K562 (cell line): ENCODE measurements at regions not wholly inside any gene's neighbourhood (a gene's known extent, or its start where the extent isn't known, plus 50 kb on each side); places are given as distances from the start of the nearest gene placed in this dataset.

Experiments
- ATAC-seq: fragments of 200-7000 bp; cut with Tn5 transposase; 3 replicates; pipeline ENCODE4 v1.9.1; 2020; ENCODE audit warnings: moderate library complexity
- BruUV-seq: library from RNA; stranded (reverse); fragments of 400-500 nt; replicated peaks from 2 replicates; lab custom pipeline; 2021; lab: Mats Ljungman, UMichigan
- CTCF ChIA-PET: fragments of 300-600 bp; formaldehyde crosslinking; extraction: SDS; loops from one replicate; lab custom pipeline; 2021; ENCODE audit warnings: low intra/inter-chr PET ratio; lab: Yijun Ruan, JAX
- POLR2A ChIA-PET: fragments of 300-600, 350-650 bp; sonication (Branson Sonifier 250); formaldehyde crosslinking; extraction: SDS; loops from one replicate; lab custom pipeline; 2021; ENCODE audit warnings: antibody characterized with exemption, inconsistent platforms; lab: Yijun Ruan, JAX
- DNase-seq, 4 experiments: peaks; one replicate each; pipeline versions ENCODE4 v3.0.0 to v3.0.0-alpha.2; 2011 to 2018; ENCODE audit warnings: low spot score in 3 of 4, mixed read lengths in 3 of 4; ENCODE audit errors: extremely low read depth in 1 of 4
- FAIRE-seq: peaks from 2 replicates; lab custom pipeline; 2011; peaks lifted over from hg19 to GRCh38; lab: Jason Lieb, UNC
- H2AFZ ChIP-seq: 2 replicates; pipeline ENCODE4 v1.6.0; 2011; ENCODE audit warnings: low read depth, low read length, control low read depth, inconsistent platforms
- H3K27ac ChIP-seq: fragments of 200-600 bp; 3 replicates; pipeline ENCODE4 v1.8.0; 2011; ENCODE audit warnings: low read depth, mild to moderate bottlenecking, control low read depth, inconsistent platforms, low read length, moderate library complexity, mixed read lengths; ENCODE audit errors: extremely low read depth
- H3K27me3 ChIP-seq, 2 experiments: fragments of 300-600 bp in 1 of 2; 2 replicates in 1 of 2; 3 replicates in 1 of 2; pipeline versions ENCODE4 v1.6.0 to v1.8.0; 2011; ENCODE audit warnings: inconsistent platforms in 2 of 2, low read length in 2 of 2, mild to moderate bottlenecking in 1 of 2, mixed read lengths in 1 of 2, moderate library complexity in 1 of 2; ENCODE audit not compliant: control insufficient read depth in 2 of 2, insufficient read depth in 2 of 2
- H3K36me3 ChIP-seq: fragments of 300-600 bp; 3 replicates; pipeline ENCODE4 v1.8.0; 2011; ENCODE audit warnings: mild to moderate bottlenecking, low read length, inconsistent platforms; ENCODE audit not compliant: control insufficient read depth, insufficient read depth
- H3K4me1 ChIP-seq, 2 experiments: fragments of 200-600 bp in 1 of 2; replicated peaks in 1 of 2; 2 replicates in 1 of 2; 3 replicates in 1 of 2; pipeline versions ENCODE4 v1.5.1 to v1.8.0; 2011; ENCODE audit warnings: inconsistent platforms in 2 of 2, low read length in 2 of 2, mild to moderate bottlenecking in 1 of 2, mixed read lengths in 1 of 2, moderate library complexity in 1 of 2; ENCODE audit not compliant: control insufficient read depth in 2 of 2, insufficient read depth in 2 of 2
- H3K4me2 ChIP-seq: 2 replicates; pipeline ENCODE4 v1.6.1; 2011; ENCODE audit warnings: low read length, control low read depth, inconsistent platforms, mixed read lengths; ENCODE audit not compliant: insufficient read depth
- H3K4me3 ChIP-seq: fragments of 200-600 bp; sonication (generic), shearing (Covaris generic); 2 replicates; pipeline ENCODE4 v1.5.1; 2016; ENCODE audit warnings: control low read depth, inconsistent platforms
- H3K79me2 ChIP-seq: fragments of 200-600 bp; 3 replicates; pipeline ENCODE4 v1.8.0; 2011; ENCODE audit warnings: low read length, inconsistent platforms; ENCODE audit not compliant: control insufficient read depth, insufficient read depth
- H3K9ac ChIP-seq, 2 experiments: 2 replicates each; pipeline versions ENCODE4 v1.6.0 to v1.6.1; 2011; ENCODE audit warnings: low read depth in 2 of 2, low read length in 2 of 2, control low read depth in 1 of 2, inconsistent platforms in 1 of 2, mild to moderate bottlenecking in 1 of 2, mixed read lengths in 1 of 2; ENCODE audit not compliant: insufficient read depth in 1 of 2
- H3K9me1 ChIP-seq: one replicate; pipeline ENCODE4 v1.6.0; 2011; ENCODE audit warnings: inconsistent platforms, mild to moderate bottlenecking, low read length, moderate library complexity; ENCODE audit not compliant: control insufficient read depth, insufficient read depth
- H3K9me3 ChIP-seq: replicated peaks from 2 replicates; pipeline ENCODE4 v1.5.1; 2011; ENCODE audit warnings: low read depth, low read length, inconsistent platforms; ENCODE audit not compliant: control insufficient read depth, insufficient read depth
- H4K20me1 ChIP-seq: replicated peaks from 2 replicates; pipeline ENCODE4 v1.6.1; 2011; ENCODE audit warnings: low read length, inconsistent platforms, mixed read lengths; ENCODE audit not compliant: control insufficient read depth, insufficient read depth
- CBX3 ChIP-seq, 2 experiments: IDR thresholded peaks; 1 replicate in 1 of 2; 2 replicates in 1 of 2; pipeline ENCODE4 v1.6.1; 2012; ENCODE audit warnings: inconsistent platforms in 2 of 2, low read length in 2 of 2, borderline replicate concordance in 1 of 2, control low read depth in 1 of 2
- FOSL1 ChIP-seq: fragments of 200-800 bp; sonication (Bioruptor generic); conservative IDR thresholded peaks from 2 replicates; pipeline ENCODE4 v1.6.1; 2016; ENCODE audit warnings: missing genetic modification characterization, missing compliant biosample characterization
- GTF2A2 ChIP-seq: IDR thresholded peaks from 2 replicates; pipeline ENCODE4 v1.6.1; 2016; ENCODE audit warnings: mild to moderate bottlenecking, missing genetic modification characterization, missing compliant biosample characterization
- HDGF ChIP-seq: fragments of 450-650 bp; IDR thresholded peaks from 2 replicates; pipeline ENCODE4 v1.6.1; 2016
- HMG20A ChIP-seq: fragments of 450-650 bp; formaldehyde crosslinking; conservative IDR thresholded peaks from 2 replicates; pipeline ENCODE4 v1.4.0; 2020; ENCODE audit warnings: mild to moderate bottlenecking, mixed read lengths
- MCM7 ChIP-seq, 2 experiments: fragments of 450-650 bp; IDR thresholded peaks; 2 replicates each; pipeline ENCODE4 v1.6.1; 2016 to 2018
- NFYB ChIP-seq: IDR thresholded peaks from 2 replicates; pipeline ENCODE4 v1.6.1; 2011; ENCODE audit warnings: mild to moderate bottlenecking, moderate library complexity; ENCODE audit not compliant: insufficient read length; ENCODE audit errors: extremely low read depth
- PCBP2 ChIP-seq: fragments of 200-400 bp; formaldehyde crosslinking; IDR thresholded peaks from 2 replicates; pipeline ENCODE4 v1.6.1; 2018; ENCODE audit warnings: low read length, low read depth, mild to moderate bottlenecking, moderate library complexity; ENCODE audit not compliant: poor library complexity, severe bottlenecking
- PHB ChIP-seq: fragments of 250-450 bp; sonication (Bioruptor Pico); IDR thresholded peaks from 2 replicates; pipeline ENCODE4 v1.5.0; 2021
- PRPF4 ChIP-seq: fragments of 200-400 bp; formaldehyde crosslinking; IDR thresholded peaks from one replicate; pipeline ENCODE4 v1.6.1; 2017; ENCODE audit warnings: low read length, low read depth, mild to moderate bottlenecking; ENCODE audit not compliant: insufficient read depth, poor library complexity, severe bottlenecking
- RB1 ChIP-seq: fragments of 450-650 bp; IDR thresholded peaks from 2 replicates; pipeline ENCODE4 v1.6.1; 2017; ENCODE audit warnings: low read depth, mild to moderate bottlenecking
- RBM22 ChIP-seq: fragments of 200-400 bp; formaldehyde crosslinking; IDR thresholded peaks from 2 replicates; pipeline ENCODE4 v1.6.1; 2018; ENCODE audit warnings: low read length, low read depth; ENCODE audit not compliant: poor library complexity, severe bottlenecking
- SMARCE1 ChIP-seq: fragments of 450-650 bp; IDR thresholded peaks from 2 replicates; pipeline ENCODE4 v1.7.1; 2016; ENCODE audit warnings: mild to moderate bottlenecking
- TCF3 ChIP-seq: sonication (generic); formaldehyde crosslinking; IDR thresholded peaks from 2 replicates; pipeline ENCODE4 v1.4.0; 2020; ENCODE audit warnings: mild to moderate bottlenecking, missing genetic modification reagents
- ZC3H4 ChIP-seq: sonication (generic); formaldehyde crosslinking; IDR thresholded peaks from 2 replicates; pipeline ENCODE4 v1.9.0; 2021; ENCODE audit warnings: missing genetic modification reagents, borderline replicate concordance
- ZNF431 ChIP-seq: sonication (generic); formaldehyde crosslinking; IDR thresholded peaks from 2 replicates; pipeline ENCODE4 v1.8.0; 2022; ENCODE audit warnings: mild to moderate bottlenecking, missing genetic modification reagents
- ZNF75A ChIP-seq: fragments of 450-650 bp; formaldehyde crosslinking; IDR thresholded peaks from 2 replicates; pipeline ENCODE4 v1.4.0; 2020; ENCODE audit warnings: mild to moderate bottlenecking
- WGBS: fragments of 100-300 bp; shearing (Covaris generic); methylation state at CpG from one replicate; pipeline ENCODE4 v1.1.6; 2016; ENCODE audit warnings: low coverage, mixed read lengths; ENCODE audit not compliant: insufficient coverage; ENCODE audit errors: missing lambda C conversion rate; 5-methylcytosine and 5-hydroxymethylcytosine counted together
- in situ Hi-C: fragments of 300-500 bp; cut with MboI; formaldehyde crosslinking; loops from 4 replicates; pipeline ENCODE4 v1.15.0; 2018; ENCODE audit warnings: inconsistent platforms, mixed read lengths
- intact Hi-C: fragments of 100-400 bp; cut with micrococcal nuclease; formaldehyde crosslinking; loops from 2 replicates; pipeline ENCODE4 v1.14.2; 2022
- TF ChIP-seq, protein P1 (sequence below): IDR thresholded peaks from 2 replicates; pipeline ENCODE4 v1.6.1; 2011; ENCODE audit warnings: borderline replicate concordance, low read depth, mild to moderate bottlenecking, moderate library complexity, low read length; ENCODE audit not compliant: insufficient read depth, poor library complexity, severe bottlenecking
- TF ChIP-seq, protein P2 (sequence below), 3 experiments: IDR thresholded peaks in 2 of 3; conservative IDR thresholded peaks in 1 of 3; 2 replicates each; pipeline ENCODE4 v1.5.1; 2011 to 2012; ENCODE audit warnings: low read length in 3 of 3, mild to moderate bottlenecking in 3 of 3, control low read depth in 2 of 3, improper control_type of control experiment in 1 of 3, inconsistent platforms in 1 of 3, low read depth in 1 of 3, mixed read lengths in 1 of 3, moderate library complexity in 1 of 3; ENCODE audit not compliant: insufficient read depth in 2 of 3

DNA sequence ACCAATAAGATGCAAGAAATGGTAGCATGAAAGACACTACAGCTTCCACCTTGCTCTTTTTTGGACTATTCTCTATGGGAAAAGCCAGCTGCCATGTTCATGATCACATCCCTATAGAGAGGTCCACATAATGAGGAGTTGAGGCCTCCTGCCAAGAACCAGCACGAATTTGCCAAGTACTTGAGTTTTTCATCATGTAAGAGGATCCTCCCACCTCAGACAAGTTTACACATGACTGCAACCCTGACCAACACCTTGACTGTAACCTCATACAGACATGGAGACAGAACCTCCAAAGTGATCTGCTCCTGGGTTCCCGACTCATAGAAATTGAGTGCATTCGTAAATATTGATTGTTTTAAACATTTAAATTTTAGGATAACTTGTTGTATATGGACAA lies 135.2 kb upstream of the TSPAN5 start (continued):
- TF ChIP-seq, protein P1, sequence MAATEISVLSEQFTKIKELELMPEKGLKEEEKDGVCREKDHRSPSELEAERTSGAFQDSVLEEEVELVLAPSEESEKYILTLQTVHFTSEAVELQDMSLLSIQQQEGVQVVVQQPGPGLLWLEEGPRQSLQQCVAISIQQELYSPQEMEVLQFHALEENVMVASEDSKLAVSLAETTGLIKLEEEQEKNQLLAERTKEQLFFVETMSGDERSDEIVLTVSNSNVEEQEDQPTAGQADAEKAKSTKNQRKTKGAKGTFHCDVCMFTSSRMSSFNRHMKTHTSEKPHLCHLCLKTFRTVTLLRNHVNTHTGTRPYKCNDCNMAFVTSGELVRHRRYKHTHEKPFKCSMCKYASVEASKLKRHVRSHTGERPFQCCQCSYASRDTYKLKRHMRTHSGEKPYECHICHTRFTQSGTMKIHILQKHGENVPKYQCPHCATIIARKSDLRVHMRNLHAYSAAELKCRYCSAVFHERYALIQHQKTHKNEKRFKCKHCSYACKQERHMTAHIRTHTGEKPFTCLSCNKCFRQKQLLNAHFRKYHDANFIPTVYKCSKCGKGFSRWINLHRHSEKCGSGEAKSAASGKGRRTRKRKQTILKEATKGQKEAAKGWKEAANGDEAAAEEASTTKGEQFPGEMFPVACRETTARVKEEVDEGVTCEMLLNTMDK, result no peak
- TF ChIP-seq RBM22, result no peak
- TF ChIP-seq ZC3H4 (CRISPR knock-in tag), result no peak
- no peak for TF ChIP-seq MCM7 (IDR thresholded peaks at IDR 0.05)

DNA sequence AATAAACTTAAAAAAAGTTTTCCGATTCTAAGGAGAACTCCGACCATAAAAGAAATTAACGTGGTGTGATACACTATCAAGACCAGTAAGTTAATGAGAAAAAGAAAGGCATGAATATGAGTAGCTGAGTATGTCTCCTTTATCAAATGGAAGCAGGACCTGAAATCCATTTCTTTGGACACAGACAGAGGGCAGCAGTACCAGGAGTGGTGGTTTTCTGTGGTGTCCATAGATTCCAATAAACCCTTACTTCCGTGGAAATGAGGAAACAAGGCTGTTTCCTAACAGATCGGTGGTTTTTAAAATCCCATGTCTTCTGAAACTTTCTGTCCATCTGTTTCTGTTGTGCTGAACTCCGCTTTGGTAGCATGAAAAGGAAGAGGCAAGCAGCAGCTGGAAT lies 128.5 kb upstream of the TSPAN5 start:
- no peaks in the 10 kb centered on the region for H3K79me2 ChIP-seq
- ChIA-PET POLR2A (no interaction called here), CTCF (no interaction called here)
- ATAC-seq, result peak; percentile 91
- no TSS peak for BruUV-seq
- WGBS, result 16% methylated on average over 6 of the region's 6 CpGs
- in situ Hi-C loops, result no loop called here
- FAIRE-seq, result peak; percentile 79
- no peaks in the 10 kb centered on the region for H4K20me1 ChIP-seq
- 0 out of 4 replicates have a peak overlapping the region, but pooled peaks of 1 of the 2 experiments have one; percentile 24 for H3K9ac ChIP-seq
- H3K4me1 ChIP-seq, result 0 out of 5 replicates have a peak, but pooled peaks cover 0 to 4% of the 10 kb centered on the region in 2 experiments
- peak in 2 of 4 experiments; percentile 33 to 54 for DNase-seq
- no peak overlapping the region for H3K4me3 ChIP-seq
- H3K36me3 ChIP-seq, result no peaks in the 10 kb centered on the region
- no peak overlapping the region for H3K27ac ChIP-seq
- H2AFZ ChIP-seq, result peak overlapping the region; percentile 95
- H3K9me1 ChIP-seq, result no peaks in the 10 kb centered on the region
- no peaks in the 10 kb centered on the region for H3K9me3 ChIP-seq
- H3K4me2 ChIP-seq, result no peak overlapping the region; the same call in 1 of the 2 replicates
- H3K27me3 ChIP-seq, result peaks cover 0 to 5% of the 10 kb centered on the region in 2 experiments; a peak in 1 of 5 replicates
- intact Hi-C loops, result loop anchor here (1.0 to 10.0 kb wide), 2 partner anchors 138 to 208 kb away; partner anchors contain the start of genes EIF4E and METAP1
- no peak for TF ChIP-seq HDGF
- no peak for TF ChIP-seq PRPF4
- peak; percentile 15; the same call in 1 of the 2 replicates for TF ChIP-seq TCF3 (CRISPR knock-in tag)
- TF ChIP-seq, protein P2, sequence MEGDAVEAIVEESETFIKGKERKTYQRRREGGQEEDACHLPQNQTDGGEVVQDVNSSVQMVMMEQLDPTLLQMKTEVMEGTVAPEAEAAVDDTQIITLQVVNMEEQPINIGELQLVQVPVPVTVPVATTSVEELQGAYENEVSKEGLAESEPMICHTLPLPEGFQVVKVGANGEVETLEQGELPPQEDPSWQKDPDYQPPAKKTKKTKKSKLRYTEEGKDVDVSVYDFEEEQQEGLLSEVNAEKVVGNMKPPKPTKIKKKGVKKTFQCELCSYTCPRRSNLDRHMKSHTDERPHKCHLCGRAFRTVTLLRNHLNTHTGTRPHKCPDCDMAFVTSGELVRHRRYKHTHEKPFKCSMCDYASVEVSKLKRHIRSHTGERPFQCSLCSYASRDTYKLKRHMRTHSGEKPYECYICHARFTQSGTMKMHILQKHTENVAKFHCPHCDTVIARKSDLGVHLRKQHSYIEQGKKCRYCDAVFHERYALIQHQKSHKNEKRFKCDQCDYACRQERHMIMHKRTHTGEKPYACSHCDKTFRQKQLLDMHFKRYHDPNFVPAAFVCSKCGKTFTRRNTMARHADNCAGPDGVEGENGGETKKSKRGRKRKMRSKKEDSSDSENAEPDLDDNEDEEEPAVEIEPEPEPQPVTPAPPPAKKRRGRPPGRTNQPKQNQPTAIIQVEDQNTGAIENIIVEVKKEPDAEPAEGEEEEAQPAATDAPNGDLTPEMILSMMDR (IDR thresholded peaks at IDR 0.05 in 2 of 3, conservative IDR thresholded peaks at IDR 0.05 in 1 of 3; ENCODE audit: insufficient read depth in 2 of 3, low read depth in 1 of 3, low read length in 3 of 3), result peak; percentile 38 to 62 (median 53); a peak in 5 of 6 replicates
- TF ChIP-seq ZNF75A (CRISPR knock-in tag), result no peak
- no peak for TF ChIP-seq PCBP2
- TF ChIP-seq RB1, result 0 out of 2 replicates have a peak, but pooled peaks have one; percentile 23
- TF ChIP-seq FOSL1, result no peak
- TF ChIP-seq SMARCE1, result no peak
- no peak for TF ChIP-seq ZNF431 (CRISPR knock-in tag)
- 0 out of 3 replicates have a peak, but pooled peaks of 1 of the 2 experiments have one; percentile 28 for TF ChIP-seq CBX3 (IDR thresholded peaks at IDR 0.05; ENCODE audit: borderline replicate concordance in 1 of 2, low read length in 2 of 2)
- TF ChIP-seq PHB (CRISPR knock-in tag), result no peak
- no peak for TF ChIP-seq NFYB
- TF ChIP-seq GTF2A2 (tag), result no peak
- TF ChIP-seq HMG20A (CRISPR knock-in tag), result no peak
